ENCODE measurements at regions not wholly inside any gene's neighbourhood (a gene's known extent, or its start where the extent isn't known, plus 50 kb on each side); places are given as distances from the start of the nearest gene placed in this dataset.

DNA sequence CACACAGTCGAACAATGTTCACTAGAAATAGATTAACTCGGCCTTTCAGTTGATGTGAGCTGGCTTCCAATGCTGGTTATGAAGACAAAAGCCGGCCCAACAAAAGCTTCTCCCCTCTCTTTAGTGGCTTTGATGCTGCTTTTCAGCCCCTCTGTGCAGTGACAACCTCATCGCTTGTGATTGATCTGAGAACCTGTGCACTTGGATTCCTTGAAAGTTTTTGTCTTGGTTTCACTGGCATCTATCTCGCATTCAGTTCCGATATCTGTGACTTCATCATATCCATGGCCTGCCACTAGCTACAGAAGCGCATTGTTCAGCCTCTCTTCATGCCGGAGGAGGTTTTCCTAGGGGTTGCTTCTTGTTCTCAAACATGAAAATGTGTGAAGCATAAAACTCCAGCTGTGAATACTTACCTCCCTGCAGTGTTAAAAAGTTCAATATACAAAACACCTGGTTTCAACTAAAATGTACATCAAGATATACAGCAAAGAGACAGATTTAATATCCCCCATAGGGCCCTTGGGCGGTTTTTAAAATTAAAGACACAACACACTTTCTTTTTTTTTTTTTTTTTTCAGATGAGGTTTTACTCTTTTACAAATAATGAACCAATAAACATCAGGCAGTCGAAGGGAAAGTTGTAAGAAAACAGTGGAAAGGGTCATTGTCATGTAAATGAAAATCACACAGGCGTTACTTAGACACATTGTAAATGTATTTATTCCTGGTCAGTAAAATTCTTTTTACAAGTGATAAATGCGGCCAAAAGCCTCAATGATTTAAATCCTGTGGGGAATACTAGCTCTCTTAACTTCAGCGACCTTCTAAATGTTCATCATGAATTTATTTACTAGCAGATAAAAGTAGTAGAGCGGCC, 1252.8 kb downstream of the EFNB2 start:
- TF ChIP-seq CREB1 (IDR thresholded peaks at IDR 0.05; ENCODE audit: low read depth) (no peak), NFIC (IDR thresholded peaks at IDR 0.05) (no peak), CEBPB (IDR thresholded peaks at IDR 0.05) (no peak), FOXM1 (IDR thresholded peaks at IDR 0.05; ENCODE audit: borderline replicate concordance, low read depth) (no peak)
- TF ChIP-seq, protein P1, sequence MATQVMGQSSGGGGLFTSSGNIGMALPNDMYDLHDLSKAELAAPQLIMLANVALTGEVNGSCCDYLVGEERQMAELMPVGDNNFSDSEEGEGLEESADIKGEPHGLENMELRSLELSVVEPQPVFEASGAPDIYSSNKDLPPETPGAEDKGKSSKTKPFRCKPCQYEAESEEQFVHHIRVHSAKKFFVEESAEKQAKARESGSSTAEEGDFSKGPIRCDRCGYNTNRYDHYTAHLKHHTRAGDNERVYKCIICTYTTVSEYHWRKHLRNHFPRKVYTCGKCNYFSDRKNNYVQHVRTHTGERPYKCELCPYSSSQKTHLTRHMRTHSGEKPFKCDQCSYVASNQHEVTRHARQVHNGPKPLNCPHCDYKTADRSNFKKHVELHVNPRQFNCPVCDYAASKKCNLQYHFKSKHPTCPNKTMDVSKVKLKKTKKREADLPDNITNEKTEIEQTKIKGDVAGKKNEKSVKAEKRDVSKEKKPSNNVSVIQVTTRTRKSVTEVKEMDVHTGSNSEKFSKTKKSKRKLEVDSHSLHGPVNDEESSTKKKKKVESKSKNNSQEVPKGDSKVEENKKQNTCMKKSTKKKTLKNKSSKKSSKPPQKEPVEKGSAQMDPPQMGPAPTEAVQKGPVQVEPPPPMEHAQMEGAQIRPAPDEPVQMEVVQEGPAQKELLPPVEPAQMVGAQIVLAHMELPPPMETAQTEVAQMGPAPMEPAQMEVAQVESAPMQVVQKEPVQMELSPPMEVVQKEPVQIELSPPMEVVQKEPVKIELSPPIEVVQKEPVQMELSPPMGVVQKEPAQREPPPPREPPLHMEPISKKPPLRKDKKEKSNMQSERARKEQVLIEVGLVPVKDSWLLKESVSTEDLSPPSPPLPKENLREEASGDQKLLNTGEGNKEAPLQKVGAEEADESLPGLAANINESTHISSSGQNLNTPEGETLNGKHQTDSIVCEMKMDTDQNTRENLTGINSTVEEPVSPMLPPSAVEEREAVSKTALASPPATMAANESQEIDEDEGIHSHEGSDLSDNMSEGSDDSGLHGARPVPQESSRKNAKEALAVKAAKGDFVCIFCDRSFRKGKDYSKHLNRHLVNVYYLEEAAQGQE (IDR thresholded peaks at IDR 0.05; ENCODE audit: low read depth) = no peak

DNA sequence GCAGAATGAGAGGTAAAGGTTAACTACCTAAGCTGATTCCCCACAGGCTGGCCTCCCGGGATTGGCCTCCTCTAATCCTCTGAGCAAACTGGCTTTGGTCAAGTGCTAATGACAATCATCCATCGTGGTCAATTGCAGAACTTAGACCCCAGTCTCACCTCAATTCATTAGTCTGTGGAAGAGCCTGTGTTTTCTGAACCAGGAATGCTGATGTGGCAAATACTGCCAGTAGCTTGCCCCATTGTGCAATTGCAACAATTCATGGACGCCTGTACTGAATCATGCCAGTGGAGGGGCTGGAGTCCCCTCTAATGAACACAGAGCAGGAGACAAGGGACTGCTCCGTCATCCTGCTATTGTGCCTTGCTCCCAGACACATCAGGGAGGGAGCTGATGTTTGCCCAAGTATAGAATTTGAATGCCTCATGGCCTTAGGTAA, 1256.5 kb downstream of the EFNB2 start:
- TF ChIP-seq EGR1 (IDR thresholded peaks at IDR 0.05) (no peak), RAD21 (IDR thresholded peaks at IDR 0.05; ENCODE audit: low read depth) (no peak)

DNA sequence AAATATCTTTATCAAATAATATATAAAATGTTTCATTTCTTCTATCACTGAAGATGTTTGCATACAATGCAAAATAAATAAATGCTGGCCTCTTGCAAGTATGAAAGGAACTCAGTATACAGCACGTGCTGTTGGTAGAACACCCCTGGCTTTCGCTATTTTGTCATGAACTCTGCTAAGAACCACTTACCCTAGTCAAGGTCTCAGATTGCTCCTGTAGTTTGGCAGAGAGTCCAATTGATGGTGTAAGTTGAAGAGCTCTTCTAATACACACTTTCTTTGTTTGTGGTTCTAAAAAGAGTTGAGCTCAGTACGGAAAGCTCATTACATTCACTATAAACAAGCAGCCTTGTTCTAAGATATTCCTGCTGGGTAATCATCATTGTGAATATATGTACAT, 1258.9 kb downstream of the EFNB2 start:
- no peak for TF ChIP-seq CREB1 (IDR thresholded peaks at IDR 0.05; ENCODE audit: low read depth)
- TF ChIP-seq NFIC (IDR thresholded peaks at IDR 0.05) = no peak
- no peak for TF ChIP-seq RAD21 (IDR thresholded peaks at IDR 0.05; ENCODE audit: low read depth)
- no peak for TF ChIP-seq FOXM1 (IDR thresholded peaks at IDR 0.05; ENCODE audit: borderline replicate concordance, low read depth)
- no peak for TF ChIP-seq TEAD4 (IDR thresholded peaks at IDR 0.05)
- no peak for TF ChIP-seq EP300 (IDR thresholded peaks at IDR 0.05; ENCODE audit: borderline replicate concordance)

DNA sequence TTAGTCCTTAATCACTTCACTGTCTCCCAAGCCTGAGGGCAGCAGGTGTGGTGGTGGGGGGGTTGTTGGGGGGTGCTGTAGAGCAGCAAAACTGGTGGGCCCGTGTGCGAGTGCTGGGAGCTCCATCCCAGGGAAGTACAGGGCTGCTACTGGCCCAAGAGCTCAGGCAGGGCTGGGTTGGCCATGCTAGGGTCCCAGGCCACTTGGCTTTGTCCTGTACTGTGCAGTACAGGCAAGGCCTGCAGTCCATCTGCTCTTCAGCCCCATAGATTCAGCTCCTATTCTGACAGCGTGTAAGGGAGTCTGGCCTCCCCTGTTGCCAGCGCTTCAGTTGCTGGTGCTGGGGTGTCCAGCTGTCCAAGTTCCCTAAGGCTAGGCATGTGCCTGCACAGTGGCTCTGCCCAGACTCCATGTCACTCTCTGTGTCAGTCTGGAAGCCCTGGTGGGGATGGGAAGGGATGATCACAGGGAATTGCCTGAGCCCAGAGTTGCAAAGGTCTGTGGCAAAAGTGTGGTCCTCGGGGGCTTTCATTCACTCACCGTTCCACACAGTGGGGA, 1261.7 kb downstream of the EFNB2 start:
- TF ChIP-seq, protein P2, sequence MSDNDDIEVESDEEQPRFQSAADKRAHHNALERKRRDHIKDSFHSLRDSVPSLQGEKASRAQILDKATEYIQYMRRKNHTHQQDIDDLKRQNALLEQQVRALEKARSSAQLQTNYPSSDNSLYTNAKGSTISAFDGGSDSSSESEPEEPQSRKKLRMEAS (IDR thresholded peaks at IDR 0.05) = no peak
- TF ChIP-seq, protein P1 (IDR thresholded peaks at IDR 0.05; ENCODE audit: low read depth) = no peak
- TF ChIP-seq FOXM1 (IDR thresholded peaks at IDR 0.05; ENCODE audit: borderline replicate concordance, low read depth) = no peak
- TF ChIP-seq ZBTB7A (IDR thresholded peaks at IDR 0.05; ENCODE audit: low read depth) = no peak
- no peak for TF ChIP-seq CEBPB (IDR thresholded peaks at IDR 0.05)
- TF ChIP-seq EGR1 (IDR thresholded peaks at IDR 0.05) = no peak
- TF ChIP-seq NFIC (IDR thresholded peaks at IDR 0.05) = no peak
- no peak for TF ChIP-seq EP300 (IDR thresholded peaks at IDR 0.05; ENCODE audit: borderline replicate concordance)
- TF ChIP-seq YY1 (IDR thresholded peaks at IDR 0.05; ENCODE audit: low read depth) = no peak
- no peak for TF ChIP-seq TCF12 (IDR thresholded peaks at IDR 0.05; ENCODE audit: low read depth)
- no peak for TF ChIP-seq CREB1 (IDR thresholded peaks at IDR 0.05; ENCODE audit: low read depth)
- no peak for TF ChIP-seq TEAD4 (IDR thresholded peaks at IDR 0.05)
- TF ChIP-seq TAF1 (IDR thresholded peaks at IDR 0.05; ENCODE audit: low read depth) = no peak
- no peak for TF ChIP-seq RAD21 (IDR thresholded peaks at IDR 0.05; ENCODE audit: low read depth)
- TF ChIP-seq, protein P3, sequence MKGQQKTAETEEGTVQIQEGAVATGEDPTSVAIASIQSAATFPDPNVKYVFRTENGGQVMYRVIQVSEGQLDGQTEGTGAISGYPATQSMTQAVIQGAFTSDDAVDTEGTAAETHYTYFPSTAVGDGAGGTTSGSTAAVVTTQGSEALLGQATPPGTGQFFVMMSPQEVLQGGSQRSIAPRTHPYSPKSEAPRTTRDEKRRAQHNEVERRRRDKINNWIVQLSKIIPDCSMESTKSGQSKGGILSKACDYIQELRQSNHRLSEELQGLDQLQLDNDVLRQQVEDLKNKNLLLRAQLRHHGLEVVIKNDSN (IDR thresholded peaks at IDR 0.05) = no peak

DNA sequence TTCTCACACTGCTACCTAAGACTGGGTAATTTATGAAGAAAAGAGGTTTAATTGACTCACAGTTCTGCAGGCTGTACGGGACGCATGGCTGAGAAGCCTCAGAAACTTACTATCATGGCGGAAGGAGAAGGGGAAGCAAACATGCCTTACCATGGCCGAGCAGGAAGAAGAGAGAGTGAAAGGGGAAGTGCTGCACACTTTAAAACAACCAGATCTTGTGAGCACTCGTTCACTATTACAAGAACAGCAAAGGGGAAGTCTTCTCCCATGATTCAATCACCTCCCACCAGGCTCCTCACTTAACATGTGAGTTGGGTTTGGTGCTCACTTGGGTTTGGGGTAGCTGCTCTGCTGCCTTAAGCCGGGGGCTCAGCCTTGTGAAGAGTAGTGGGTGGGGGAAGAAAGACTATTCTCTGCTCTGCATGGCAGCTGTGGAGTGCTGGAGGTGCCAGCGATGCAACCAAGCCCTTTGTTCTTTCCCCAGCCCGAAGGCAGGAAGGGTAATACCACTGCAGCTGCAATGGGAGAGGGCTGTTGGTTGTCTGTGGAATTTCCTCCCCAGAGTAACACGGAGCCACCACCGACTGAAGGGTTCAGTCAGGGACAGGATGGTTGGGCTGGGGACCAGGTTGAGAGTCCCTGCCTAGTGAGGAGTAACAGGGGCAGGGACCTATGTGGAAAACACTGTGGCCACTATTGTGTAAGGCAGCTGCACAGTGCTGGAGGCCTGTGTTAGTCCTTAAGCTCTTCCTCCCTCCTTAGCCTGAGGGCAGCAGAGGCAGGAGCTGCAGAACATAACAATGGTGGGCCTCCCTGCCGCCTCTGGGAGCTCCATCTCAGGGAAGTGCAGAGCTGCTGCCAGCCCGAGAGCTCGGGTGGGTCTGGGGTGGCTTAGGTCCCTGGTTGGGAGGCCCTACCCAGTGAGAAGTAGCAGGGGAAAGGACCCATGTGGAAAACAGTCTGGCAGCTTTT, 1262.5 kb downstream of the EFNB2 start:
- TF ChIP-seq RAD21 (IDR thresholded peaks at IDR 0.05; ENCODE audit: low read depth) = no peak
- TF ChIP-seq ZBTB7A (IDR thresholded peaks at IDR 0.05; ENCODE audit: low read depth) = no peak
- TF ChIP-seq, protein P2 (IDR thresholded peaks at IDR 0.05) = no peak
- TF ChIP-seq TAF1 (IDR thresholded peaks at IDR 0.05; ENCODE audit: low read depth) = no peak
- no peak for TF ChIP-seq TEAD4 (IDR thresholded peaks at IDR 0.05)
- no peak for TF ChIP-seq EP300 (IDR thresholded peaks at IDR 0.05; ENCODE audit: borderline replicate concordance)
- TF ChIP-seq YY1 (IDR thresholded peaks at IDR 0.05; ENCODE audit: low read depth) = no peak
- TF ChIP-seq, protein P3 (IDR thresholded peaks at IDR 0.05) = no peak
- no peak for TF ChIP-seq EGR1 (IDR thresholded peaks at IDR 0.05)
- no peak for TF ChIP-seq TCF12 (IDR thresholded peaks at IDR 0.05; ENCODE audit: low read depth)
- no peak for TF ChIP-seq NFIC (IDR thresholded peaks at IDR 0.05)
- no peak for TF ChIP-seq CREB1 (IDR thresholded peaks at IDR 0.05; ENCODE audit: low read depth)
- TF ChIP-seq FOXM1 (IDR thresholded peaks at IDR 0.05; ENCODE audit: borderline replicate concordance, low read depth) = no peak
- TF ChIP-seq CEBPB (IDR thresholded peaks at IDR 0.05) = no peak
- TF ChIP-seq, protein P1 (IDR thresholded peaks at IDR 0.05; ENCODE audit: low read depth) = no peak
